ENCODE measurements at regions not wholly inside any gene's neighbourhood (a gene's known extent, or its start where the extent isn't known, plus 50 kb on each side); places are given as distances from the start of the nearest gene placed in this dataset.

GRCh38 chr5:122656160-122656559 is 118.7 kb upstream of the SNX2 start:
- Histone ChIP-seq H3K4me2 (ENCODE audit: control insufficient read depth, extremely low read depth, insufficient read depth, low read depth, low read length) (no peak overlapping the region), H2AFZ (ENCODE audit: control insufficient read depth, low read length) (no peak overlapping the region), H3K79me2 (ENCODE audit: control insufficient read depth, insufficient read depth, low read length) (no peaks in the 10 kb centered on the region), H4K20me1 (ENCODE audit: control insufficient read depth, extremely low read depth, insufficient read depth, low read length) (no peaks in the 10 kb centered on the region), H3K27me3 (ENCODE audit: control insufficient read depth, extremely low read depth, insufficient read depth, low read length) (no peaks in the 10 kb centered on the region), H3K9me3 (ENCODE audit: control insufficient read depth, low read depth, low read length) (no peaks in the 10 kb centered on the region), H3K4me3 (ENCODE audit: control insufficient read depth in 2 of 3, extremely low read depth in 1 of 3, insufficient read depth in 2 of 3, low read depth in 1 of 3, low read length in 3 of 3) (no peak overlapping the region), H3K9ac (ENCODE audit: control insufficient read depth, extremely low read depth, insufficient read depth, low read length) (no peak overlapping the region), H3K27ac (ENCODE audit: control insufficient read depth, insufficient read depth, low read length) (no peak overlapping the region), H3K4me1 (ENCODE audit: control insufficient read depth, extremely low read depth, insufficient read depth, low read length) (no peaks in the 10 kb centered on the region), H3K36me3 (ENCODE audit: control insufficient read depth in 2 of 2, extremely low read depth in 1 of 2, insufficient read depth in 2 of 2, low read length in 2 of 2) (no peaks in the 10 kb centered on the region), H3K9me1 (ENCODE audit: control insufficient read depth, extremely low read depth, insufficient read depth, low read length) (no peaks in the 10 kb centered on the region)
- no peak for FAIRE-seq
- TF ChIP-seq CTCF (optimal IDR thresholded peaks at IDR 0.05 in 1 of 3, IDR thresholded peaks at IDR 0.05 in 1 of 3, conservative IDR thresholded peaks at IDR 0.05 in 1 of 3; ENCODE audit: extremely low read depth in 1 of 3, insufficient read depth in 2 of 3, low read length in 3 of 3) (no peak), EZH2 (IDR thresholded peaks at IDR 0.05; ENCODE audit: low read length) (no peak)
- no peak for DNase-seq (ENCODE audit: low read depth, low spot score)
- dilution Hi-C loops (cut with MboI; ENCODE audit: extremely low pct_ligation_motif_present, low sequenced_read_pairs): no loop called here

GRCh38 chr5:122656577-122656976 is 118.3 kb upstream of the SNX2 start:
- no peaks in the 10 kb centered on the region for H3K36me3 ChIP-seq (ENCODE audit: control insufficient read depth in 2 of 2, extremely low read depth in 1 of 2, insufficient read depth in 2 of 2, low read length in 2 of 2)
- H3K79me2 ChIP-seq (ENCODE audit: control insufficient read depth, insufficient read depth, low read length): no peaks in the 10 kb centered on the region
- H3K4me1 ChIP-seq (ENCODE audit: control insufficient read depth, extremely low read depth, insufficient read depth, low read length): no peaks in the 10 kb centered on the region
- dilution Hi-C loops (cut with MboI; ENCODE audit: extremely low pct_ligation_motif_present, low sequenced_read_pairs): no loop called here
- TF ChIP-seq EZH2 (IDR thresholded peaks at IDR 0.05; ENCODE audit: low read length): no peak
- no peak for TF ChIP-seq CTCF (optimal IDR thresholded peaks at IDR 0.05 in 1 of 3, IDR thresholded peaks at IDR 0.05 in 1 of 3, conservative IDR thresholded peaks at IDR 0.05 in 1 of 3; ENCODE audit: extremely low read depth in 1 of 3, insufficient read depth in 2 of 3, low read length in 3 of 3)
- H3K4me2 ChIP-seq (ENCODE audit: control insufficient read depth, extremely low read depth, insufficient read depth, low read depth, low read length): no peak overlapping the region
- no peak overlapping the region for H3K9ac ChIP-seq (ENCODE audit: control insufficient read depth, extremely low read depth, insufficient read depth, low read length)
- no peaks in the 10 kb centered on the region for H4K20me1 ChIP-seq (ENCODE audit: control insufficient read depth, extremely low read depth, insufficient read depth, low read length)
- H2AFZ ChIP-seq (ENCODE audit: control insufficient read depth, low read length): no peak overlapping the region
- no peak overlapping the region for H3K27ac ChIP-seq (ENCODE audit: control insufficient read depth, insufficient read depth, low read length)
- FAIRE-seq (no peak), DNase-seq (ENCODE audit: low read depth, low spot score) (no peak)
- no peak overlapping the region for H3K4me3 ChIP-seq (ENCODE audit: control insufficient read depth in 2 of 3, extremely low read depth in 1 of 3, insufficient read depth in 2 of 3, low read depth in 1 of 3, low read length in 3 of 3)
- H3K9me3 ChIP-seq (ENCODE audit: control insufficient read depth, low read depth, low read length): no peaks in the 10 kb centered on the region
- H3K9me1 ChIP-seq (ENCODE audit: control insufficient read depth, extremely low read depth, insufficient read depth, low read length): no peaks in the 10 kb centered on the region
- H3K27me3 ChIP-seq (ENCODE audit: control insufficient read depth, extremely low read depth, insufficient read depth, low read length): no peaks in the 10 kb centered on the region
